Urinary bladder (tissue), 3 donors: ENCODE measurements at regions not wholly inside any gene's neighbourhood (a gene's known extent, or its start where the extent isn't known, plus 50 kb on each side); places are given as distances from the start of the nearest gene placed in this dataset.

Source experiments
- DNase-seq: peaks from one replicate; pipeline ENCODE4 v3.0.0-alpha.2; 2015; ENCODE audit errors: extremely low spot score
- H3K27ac ChIP-seq: one replicate; pipeline ENCODE4 v1.5.1; 2013; ENCODE audit warnings: low read depth, mild to moderate bottlenecking, moderate library complexity
- H3K36me3 ChIP-seq: one replicate; pipeline ENCODE4 v1.6.1; 2013; ENCODE audit warnings: mild to moderate bottlenecking, moderate library complexity; ENCODE audit not compliant: insufficient read depth
- H3K4me1 ChIP-seq: one replicate; pipeline ENCODE4 v1.6.1; 2013; ENCODE audit warnings: mild to moderate bottlenecking, moderate library complexity; ENCODE audit not compliant: insufficient read depth
- H3K4me3 ChIP-seq: one replicate; pipeline ENCODE4 v1.5.1; 2013; ENCODE audit warnings: low read depth, low read length
- WGBS: extraction: QIAGEN DNeasy Blood & Tissue Kit; methylation state at CpG from one replicate; pipeline ENCODE4 v1.1.7; 2013; 5-methylcytosine and 5-hydroxymethylcytosine counted together
- donor health status: healthy with polysubstance abuse.
- donor health status: healthy.

GRCh38 chr10:120641695-120642094, 184.7 kb downstream of the PLPP4 start:
- Histone ChIP-seq H3K36me3 (no peaks in the 10 kb centered on the region), H3K4me3 (no peak overlapping the region), H3K27ac (no peak overlapping the region), H3K4me1 (no peaks in the 10 kb centered on the region)
- WGBS = 14% methylated on average over 1 of the region's 1 CpG
- no peak for DNase-seq

- Histone ChIP-seq H3K4me3 (no peak overlapping the region), H3K36me3 (no peaks in the 10 kb centered on the region), H3K4me1 (no peaks in the 10 kb centered on the region), H3K27ac (no peak overlapping the region)
- DNase-seq = no peak
- WGBS = 59% methylated on average over 2 of the region's 2 CpGs
These were observed 186.3 kb downstream of the PLPP4 start for GRCh38 chr10:120643351-120643750.

- H3K4me3 ChIP-seq = no peak overlapping the region
- DNase-seq = no peak
- no peak overlapping the region for H3K27ac ChIP-seq
- H3K4me1 ChIP-seq = no peaks in the 10 kb centered on the region
- no peaks in the 10 kb centered on the region for H3K36me3 ChIP-seq
- WGBS = 33% methylated on average over 1 of the region's 1 CpG
These were observed 187.8 kb downstream of the PLPP4 start for GRCh38 chr10:120644556-120645410.

- no peak overlapping the region for H3K27ac ChIP-seq
- 74% methylated on average over 6 of the region's 6 CpGs for WGBS
- no peaks in the 10 kb centered on the region for H3K4me1 ChIP-seq
- H3K4me3 ChIP-seq = no peak overlapping the region
- DNase-seq = no peak
- no peaks in the 10 kb centered on the region for H3K36me3 ChIP-seq
These were observed 189.2 kb downstream of the PLPP4 start for GRCh38 chr10:120646159-120646732.

- WGBS = 92% methylated on average over 5 of the region's 5 CpGs
- H3K4me3 ChIP-seq = no peak overlapping the region
- H3K27ac ChIP-seq = no peak overlapping the region
- H3K36me3 ChIP-seq = no peaks in the 10 kb centered on the region
- H3K4me1 ChIP-seq = no peaks in the 10 kb centered on the region
- DNase-seq = no peak
These were observed 189.9 kb downstream of the PLPP4 start for GRCh38 chr10:120646738-120647456.

GRCh38 chr10:120650705-120651399, 193.8 kb downstream of the PLPP4 start:
- DNase-seq = no peak
- 81% methylated on average over 7 of the region's 7 CpGs for WGBS
- no peak overlapping the region for H3K4me3 ChIP-seq
- no peak overlapping the region for H3K27ac ChIP-seq
- H3K4me1 ChIP-seq = no peaks in the 10 kb centered on the region
- H3K36me3 ChIP-seq = no peaks in the 10 kb centered on the region

GRCh38 chr10:120656107-120656506, 195.1 kb upstream of the WDR11 start:
- H3K4me1 ChIP-seq = no peaks in the 10 kb centered on the region
- WGBS = 64% methylated on average over 2 of the region's 2 CpGs
- H3K27ac ChIP-seq = no peak overlapping the region

GRCh38 chr10:120657371-120657770, 193.8 kb upstream of the WDR11 start:
- Histone ChIP-seq H3K27ac (no peak overlapping the region), H3K36me3 (no peaks in the 10 kb centered on the region), H3K4me3 (no peak overlapping the region), H3K4me1 (no peaks in the 10 kb centered on the region)
- WGBS = 49% methylated on average over 3 of the region's 3 CpGs
- no peak for DNase-seq

More at GRCh38 chr10:120656107-120656506, 195.1 kb upstream of the WDR11 start:
- no peaks in the 10 kb centered on the region for H3K36me3 ChIP-seq
- no peak for DNase-seq
- no peak overlapping the region for H3K4me3 ChIP-seq

GRCh38 chr10:120658943-120659885, 191.9 kb upstream of the WDR11 start:
- DNase-seq = no peak
- 62% methylated on average over 4 of the region's 4 CpGs for WGBS
- no peak overlapping the region for H3K27ac ChIP-seq
- no peaks in the 10 kb centered on the region for H3K4me1 ChIP-seq
- H3K36me3 ChIP-seq = no peaks in the 10 kb centered on the region
- H3K4me3 ChIP-seq = no peak overlapping the region

- Histone ChIP-seq H3K27ac (no peak overlapping the region), H3K36me3 (no peaks in the 10 kb centered on the region), H3K4me3 (no peak overlapping the region), H3K4me1 (no peaks in the 10 kb centered on the region)
- 77% methylated on average over 4 of the region's 4 CpGs for WGBS
- no peak for DNase-seq
These were observed 184.9 kb upstream of the WDR11 start for GRCh38 chr10:120666308-120666707.

GRCh38 chr10:120667276-120667675, 183.9 kb upstream of the WDR11 start:
- 35% methylated on average over 4 of the region's 4 CpGs for WGBS
- Histone ChIP-seq H3K4me1 (no peaks in the 10 kb centered on the region), H3K27ac (no peak overlapping the region), H3K4me3 (no peak overlapping the region), H3K36me3 (no peaks in the 10 kb centered on the region)
- DNase-seq = no peak

- no peak for DNase-seq
- no peaks in the 10 kb centered on the region for H3K4me1 ChIP-seq
- no peak overlapping the region for H3K4me3 ChIP-seq
- no peak overlapping the region for H3K27ac ChIP-seq
- H3K36me3 ChIP-seq = no peaks in the 10 kb centered on the region
- 75% methylated on average over 2 of the region's 2 CpGs for WGBS
These were observed 179.7 kb upstream of the WDR11 start for GRCh38 chr10:120671491-120671890.

- Histone ChIP-seq H3K4me1 (no peaks in the 10 kb centered on the region), H3K36me3 (no peaks in the 10 kb centered on the region), H3K4me3 (no peak overlapping the region), H3K27ac (no peak overlapping the region)
- no peak for DNase-seq
- WGBS = 81% methylated on average over 2 of the region's 2 CpGs
These were observed 167.7 kb upstream of the WDR11 start for GRCh38 chr10:120683454-120683853.
